A549 (cell line): ENCODE measurements at regions not wholly inside any gene's neighbourhood (a gene's known extent, or its start where the extent isn't known, plus 50 kb on each side); places are given as distances from the start of the nearest gene placed in this dataset.

Experiments used
- ATAC-seq, 2 experiments: fragments of 200-7000 bp in 1 of 2; fragments of >200 bp in 1 of 2; cut with Nextera tagmentation in 1 of 2; cut with Tn5 transposase in 1 of 2; 3 replicates each; pipeline versions ENCODE4 v1.8.0 to v1.9.1; 2018 to 2020; ENCODE audit warnings: mild to moderate bottlenecking in 1 of 2, moderate library complexity in 1 of 2
- CTCF ChIA-PET: fragments of 300-600 bp; sonication (Branson Sonifier 250); formaldehyde crosslinking; extraction: SDS; loops from one replicate; lab custom pipeline; 2021; ENCODE audit warnings: antibody characterized with exemption, inconsistent platforms; lab: Yijun Ruan, JAX
- POLR2A ChIA-PET: fragments of 350-600 bp; formaldehyde crosslinking; extraction: SDS; loops from one replicate; lab custom pipeline; 2021; ENCODE audit warnings: antibody characterized with exemption, inconsistent platforms; lab: Yijun Ruan, JAX
- DNase-seq, 2 experiments: peaks; one replicate each; pipeline versions ENCODE4 v3.0.0 to v3.0.0-alpha.2; 2011 to 2016; ENCODE audit warnings: low read depth in 1 of 2, low spot score in 1 of 2
- FAIRE-seq: peaks from 2 replicates; lab custom pipeline; 2011; peaks lifted over from hg19 to GRCh38; lab: Jason Lieb, UNC
- H3K27ac ChIP-seq, 2 experiments: fragments of >200 bp; sonication (Bioruptor Twin); formaldehyde crosslinking; 3 replicates each; pipeline ENCODE4 v1.5.1; 2016 to 2017
- H3K4me1 ChIP-seq: fragments of >200 bp; sonication (Bioruptor Twin); formaldehyde crosslinking; 3 replicates; pipeline ENCODE4 v1.6.1; 2016
- H3K4me2 ChIP-seq: fragments of >200 bp; sonication (Bioruptor Twin); formaldehyde crosslinking; 3 replicates; pipeline ENCODE4 v1.6.1; 2016
- H3K4me3 ChIP-seq: fragments of >200 bp; sonication (Bioruptor Twin); formaldehyde crosslinking; 3 replicates; pipeline ENCODE4 v1.5.1; 2016
- H3K9me3 ChIP-seq: fragments of >200 bp; sonication (Bioruptor Twin); formaldehyde crosslinking; 3 replicates; pipeline ENCODE4 v1.6.1; 2016
- BHLHE40 ChIP-seq: IDR thresholded peaks from 2 replicates; pipeline ENCODE4 v1.6.1; 2012; ENCODE audit warnings: low read depth, low read length, inconsistent platforms
- CBX2 ChIP-seq: fragments of 200-600 bp; sonication (generic); IDR thresholded peaks from 2 replicates; pipeline ENCODE4 v1.6.1; 2016; ENCODE audit warnings: low read depth, mild to moderate bottlenecking, borderline replicate concordance
- CBX8 ChIP-seq: fragments of 200-600 bp; sonication (generic); IDR thresholded peaks from 2 replicates; pipeline ENCODE4 v1.6.1; 2016
- CEBPB ChIP-seq, 2 experiments: fragments of >200 bp in 1 of 2; sonication (Bioruptor Twin) in 1 of 2; formaldehyde crosslinking in 1 of 2; IDR thresholded peaks; 2 replicates each; pipeline ENCODE4 v1.6.1; 2012 to 2016
- CHD4 ChIP-seq: fragments of 200-600 bp; sonication (generic); IDR thresholded peaks from 2 replicates; pipeline ENCODE4 v1.6.1; 2016; ENCODE audit warnings: antibody characterized with exemption, mild to moderate bottlenecking, borderline replicate concordance
- E2F6 ChIP-seq: IDR thresholded peaks from 2 replicates; pipeline ENCODE4 v1.6.1; 2012; ENCODE audit warnings: low read depth, borderline replicate concordance
- FOSL2 ChIP-seq, 2 experiments: fragments of 450-650 bp in 1 of 2; fragments of >200 bp in 1 of 2; sonication (Bioruptor Twin) in 1 of 2; formaldehyde crosslinking; IDR thresholded peaks; 2 replicates each; pipeline versions ENCODE4 v1.5.0 to v1.6.1; 2016 to 2020; ENCODE audit warnings: mild to moderate bottlenecking in 1 of 2, moderate library complexity in 1 of 2
- FOXS1 ChIP-seq: fragments of 250-450 bp; sonication (Bioruptor Pico); IDR thresholded peaks from 2 replicates; pipeline ENCODE4 v1.5.0; 2020; ENCODE audit warnings: mild to moderate bottlenecking, moderate library complexity
- HES2 ChIP-seq: fragments of >200 bp; sonication (Bioruptor Twin); formaldehyde crosslinking; IDR thresholded peaks from 2 replicates; pipeline ENCODE4 v1.6.1; 2016
- HEYL ChIP-seq: fragments of 250-450 bp; sonication (Bioruptor Pico); IDR thresholded peaks from 2 replicates; pipeline ENCODE4 v1.8.0; 2021; ENCODE audit warnings: mild to moderate bottlenecking, moderate library complexity
- HOXA7 ChIP-seq: fragments of 250-450 bp; sonication (Bioruptor Pico); IDR thresholded peaks from 2 replicates; pipeline ENCODE4 v1.5.0; 2020; ENCODE audit warnings: mild to moderate bottlenecking, moderate library complexity
- HOXB5 ChIP-seq: fragments of 250-450 bp; sonication (Bioruptor Pico); IDR thresholded peaks from 2 replicates; pipeline ENCODE4 v1.5.0; 2020; ENCODE audit warnings: mild to moderate bottlenecking, moderate library complexity
- JUN ChIP-seq, 2 experiments: fragments of >200 bp; sonication (Bioruptor Twin); formaldehyde crosslinking; IDR thresholded peaks; 2 replicates in 1 of 2; 3 replicates in 1 of 2; pipeline ENCODE4 v1.6.1; 2016 to 2017
- JUNB ChIP-seq: fragments of >200 bp; sonication (Bioruptor Twin); formaldehyde crosslinking; IDR thresholded peaks from 2 replicates; pipeline ENCODE4 v1.6.1; 2016
- MAFK ChIP-seq: fragments of 450-650 bp; IDR thresholded peaks from 2 replicates; pipeline ENCODE4 v1.6.1; 2014; ENCODE audit not compliant: partially characterized antibody
- MYC ChIP-seq: IDR thresholded peaks from 2 replicates; pipeline ENCODE4 v1.6.1; 2012; ENCODE audit warnings: mild to moderate bottlenecking, inconsistent platforms, low read length, improper control_type of control experiment, borderline replicate concordance
- NFE2L2 ChIP-seq: fragments of 150-350 bp; conservative IDR thresholded peaks from 2 replicates; pipeline ENCODE4 v1.6.1; 2014; ENCODE audit warnings: low read length
- NPAS2 ChIP-seq: fragments of 250-450 bp; sonication (Bioruptor Pico); IDR thresholded peaks from 2 replicates; pipeline ENCODE4 v1.8.0; 2022; ENCODE audit warnings: mild to moderate bottlenecking, moderate library complexity, borderline replicate concordance
- NR3C1 ChIP-seq: fragments of >200 bp; sonication (Bioruptor Twin); formaldehyde crosslinking; IDR thresholded peaks from 3 replicates; pipeline ENCODE4 v1.6.1; 2017
- PBX3 ChIP-seq: IDR thresholded peaks from 2 replicates; pipeline ENCODE4 v1.6.1; 2012
- POLR2A ChIP-seq: IDR thresholded peaks from 2 replicates; pipeline ENCODE4 v1.6.1; 2012; ENCODE audit warnings: mild to moderate bottlenecking, low read length
- POLR2AphosphoS2 ChIP-seq: conservative IDR thresholded peaks from 2 replicates; pipeline ENCODE4 v1.6.1; 2012; ENCODE audit warnings: low read length, improper control_type of control experiment, inconsistent platforms
- RCOR1 ChIP-seq: fragments of 150-350 bp; IDR thresholded peaks from 2 replicates; pipeline ENCODE4 v1.6.1; 2014; ENCODE audit warnings: antibody characterized with exemption, low read length, low read depth
- RFX5 ChIP-seq: fragments of 450-650 bp; IDR thresholded peaks from 2 replicates; pipeline ENCODE4 v1.7.1; 2014; ENCODE audit warnings: antibody characterized with exemption, mild to moderate bottlenecking, moderate library complexity
- RNF2 ChIP-seq: fragments of 200-600 bp; sonication (generic); IDR thresholded peaks from 2 replicates; pipeline ENCODE4 v1.6.1; 2016; ENCODE audit warnings: low read depth, mild to moderate bottlenecking, antibody characterized with exemption, moderate library complexity, borderline replicate concordance
- TFCP2L1 ChIP-seq: fragments of 250-450 bp; sonication (Bioruptor Pico); IDR thresholded peaks from 2 replicates; pipeline ENCODE4 v1.5.0; 2021; ENCODE audit warnings: mild to moderate bottlenecking
- TP53 ChIP-seq: fragments of 250-450 bp; sonication (Bioruptor Pico); IDR thresholded peaks from 2 replicates; pipeline ENCODE4 v1.5.0; 2021; ENCODE audit warnings: mild to moderate bottlenecking, moderate library complexity
- ZFP36 ChIP-seq: fragments of 450-650 bp; IDR thresholded peaks from 2 replicates; pipeline ENCODE4 v1.6.1; 2014; ENCODE audit warnings: borderline replicate concordance; ENCODE audit not compliant: partially characterized antibody
- ZNF302 ChIP-seq: fragments of 250-450 bp; sonication (Bioruptor Pico); IDR thresholded peaks from 2 replicates; pipeline ENCODE4 v1.9.0; 2021; ENCODE audit warnings: inconsistent platforms, mild to moderate bottlenecking, moderate library complexity
- WGBS: methylation state at CpG from one replicate; pipeline ENCODE4 v1.1.6; 2017; ENCODE audit errors: missing lambda C conversion rate; 5-methylcytosine and 5-hydroxymethylcytosine counted together
- TF ChIP-seq, protein P1 (sequence below): fragments of 450-650 bp; IDR thresholded peaks from 2 replicates; pipeline ENCODE4 v1.6.1; 2014; ENCODE audit warnings: antibody characterized with exemption

GRCh38 chr2:26530696-26531095 lies 52.8 kb upstream of the OTOF start:
- H3K4me2 ChIP-seq: no peak overlapping the region
- DNase-seq (no peak), ATAC-seq (peak in 1 of 2 experiments; percentile 25; a peak in 2 of 6 replicates), FAIRE-seq (no peak)
- no peak overlapping the region for H3K4me3 ChIP-seq
- CTCF ChIA-PET: interaction anchor here (0.6 to 5.3 kb wide), 9 partner anchors 9 to 215 kb away, joined by 3 to 29 read pairs (median 4); a partner anchor contains a TSS
- 56% methylated on average over 4 of the region's 4 CpGs for WGBS
- H3K4me1 ChIP-seq: no peaks in the 10 kb centered on the region
- no peak overlapping the region for H3K27ac ChIP-seq
- POLR2A ChIA-PET: no interaction called here
- TF ChIP-seq MAFK: no peak
- TF ChIP-seq JUNB: no peak
- TF ChIP-seq CHD4: no peak
- TF ChIP-seq HOXB5 (CRISPR knock-in tag): no peak
- TF ChIP-seq TP53 (CRISPR knock-in tag): no peak
- no peak for TF ChIP-seq POLR2A
- no peak for TF ChIP-seq NR3C1
- TF ChIP-seq CBX2: no peak
- TF ChIP-seq RCOR1: no peak
- TF ChIP-seq FOXS1 (CRISPR knock-in tag): no peak
- TF ChIP-seq CEBPB (IDR thresholded peaks at IDR 0.05): no peak
- TF ChIP-seq NPAS2: no peak
- TF ChIP-seq, protein P1, sequence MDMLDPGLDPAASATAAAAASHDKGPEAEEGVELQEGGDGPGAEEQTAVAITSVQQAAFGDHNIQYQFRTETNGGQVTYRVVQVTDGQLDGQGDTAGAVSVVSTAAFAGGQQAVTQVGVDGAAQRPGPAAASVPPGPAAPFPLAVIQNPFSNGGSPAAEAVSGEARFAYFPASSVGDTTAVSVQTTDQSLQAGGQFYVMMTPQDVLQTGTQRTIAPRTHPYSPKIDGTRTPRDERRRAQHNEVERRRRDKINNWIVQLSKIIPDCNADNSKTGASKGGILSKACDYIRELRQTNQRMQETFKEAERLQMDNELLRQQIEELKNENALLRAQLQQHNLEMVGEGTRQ: no peak
- no peak for TF ChIP-seq HOXA7
- no peak for TF ChIP-seq MYC
- TF ChIP-seq ZFP36: no peak
- no peak for TF ChIP-seq TFCP2L1 (CRISPR knock-in tag)
- TF ChIP-seq CBX8: no peak
- no peak for TF ChIP-seq NFE2L2
- TF ChIP-seq FOSL2 (IDR thresholded peaks at IDR 0.05): no peak
- TF ChIP-seq FOSL2 (CRISPR knock-in tag; IDR thresholded peaks at IDR 0.05): no peak
- H3K9me3 ChIP-seq: no peaks in the 10 kb centered on the region

- FAIRE-seq (no peak), DNase-seq (no peak), ATAC-seq (no peak)
- ChIA-PET CTCF (interaction anchor here (1.1 to 5.3 kb wide), 7 partner anchors 9 to 216 kb away, joined by 3 to 29 read pairs (median 7); a partner anchor contains a TSS), POLR2A (no interaction called here)
- Histone ChIP-seq H3K27ac (no peak overlapping the region), H3K4me3 (no peak overlapping the region), H3K9me3 (no peaks in the 10 kb centered on the region), H3K4me1 (no peaks in the 10 kb centered on the region), H3K4me2 (no peak overlapping the region)
- TF ChIP-seq HES2 (no peak), POLR2AphosphoS2 (no peak), HEYL (no peak), ZNF302 (CRISPR knock-in tag) (no peak), PBX3 (no peak), NPAS2 (no peak), BHLHE40 (no peak), E2F6 (no peak), RNF2 (no peak), FOXS1 (CRISPR knock-in tag) (no peak), RFX5 (no peak), JUN (IDR thresholded peaks at IDR 0.05) (no peak), JUNB (no peak), FOSL2 (IDR thresholded peaks at IDR 0.05) (no peak), FOSL2 (CRISPR knock-in tag; IDR thresholded peaks at IDR 0.05) (no peak)
- 74% methylated on average over 10 of the region's 10 CpGs for WGBS
Observed at GRCh38 chr2:26530240-26530540, 52.3 kb upstream of the OTOF start.
